ENCODE measurements at regions not wholly inside any gene's neighbourhood (a gene's known extent, or its start where the extent isn't known, plus 50 kb on each side); places are given as distances from the start of the nearest gene placed in this dataset.
"Not testable (repeated sequence)": the region's sequence is repeated elsewhere in the genome, so short reads cannot be mapped to it uniquely, and the experiment has no call there.

DNA sequence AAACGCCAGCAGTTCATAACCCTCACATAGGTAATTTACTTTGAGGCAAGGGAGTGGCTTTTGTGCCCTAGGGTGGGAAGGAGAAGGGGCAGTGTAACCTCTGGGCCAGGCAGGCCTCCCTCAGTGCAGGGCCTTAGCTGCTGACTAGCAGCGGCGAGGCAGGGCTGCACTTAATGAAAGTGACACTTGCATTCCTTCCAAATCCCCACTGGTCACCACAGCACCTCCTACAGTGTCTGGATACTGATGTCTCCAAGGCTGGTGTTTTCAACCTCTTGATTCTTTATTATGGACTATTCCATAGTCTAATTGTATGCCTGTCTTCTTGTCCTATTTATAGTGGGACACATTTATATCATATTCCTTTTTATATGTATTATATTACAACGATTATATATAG, 152.7 kb downstream of the LY86 start:
- DNase-seq (ENCODE audit: low read depth), result no peak
- H3K4me3 ChIP-seq (ENCODE audit: low read depth, low read length), result no peak overlapping the region
- TF ChIP-seq CTCF (IDR thresholded peaks at IDR 0.05; ENCODE audit: control insufficient read depth, extremely low read depth, insufficient read depth), result no peak

GRCh38 chr6:6742535-6742934, 154.0 kb downstream of the LY86 start:
- no peak for TF ChIP-seq CTCF (IDR thresholded peaks at IDR 0.05; ENCODE audit: control insufficient read depth, extremely low read depth, insufficient read depth)
- DNase-seq (ENCODE audit: low read depth), result no peak
- H3K4me3 ChIP-seq (ENCODE audit: low read depth, low read length), result no peak overlapping the region

GRCh38 chr6:6744551-6744950, 156.0 kb downstream of the LY86 start:
- no peak for DNase-seq (ENCODE audit: low read depth)
- H3K4me3 ChIP-seq (ENCODE audit: low read depth, low read length), result no peak overlapping the region
- no peak for TF ChIP-seq CTCF (IDR thresholded peaks at IDR 0.05; ENCODE audit: control insufficient read depth, extremely low read depth, insufficient read depth)

- not testable (repeated sequence) for DNase-seq (ENCODE audit: low read depth); H3K4me3 ChIP-seq (ENCODE audit: low read depth, low read length)
These were observed 157.3 kb downstream of the LY86 start for GRCh38 chr6:6745637-6746332.

DNA sequence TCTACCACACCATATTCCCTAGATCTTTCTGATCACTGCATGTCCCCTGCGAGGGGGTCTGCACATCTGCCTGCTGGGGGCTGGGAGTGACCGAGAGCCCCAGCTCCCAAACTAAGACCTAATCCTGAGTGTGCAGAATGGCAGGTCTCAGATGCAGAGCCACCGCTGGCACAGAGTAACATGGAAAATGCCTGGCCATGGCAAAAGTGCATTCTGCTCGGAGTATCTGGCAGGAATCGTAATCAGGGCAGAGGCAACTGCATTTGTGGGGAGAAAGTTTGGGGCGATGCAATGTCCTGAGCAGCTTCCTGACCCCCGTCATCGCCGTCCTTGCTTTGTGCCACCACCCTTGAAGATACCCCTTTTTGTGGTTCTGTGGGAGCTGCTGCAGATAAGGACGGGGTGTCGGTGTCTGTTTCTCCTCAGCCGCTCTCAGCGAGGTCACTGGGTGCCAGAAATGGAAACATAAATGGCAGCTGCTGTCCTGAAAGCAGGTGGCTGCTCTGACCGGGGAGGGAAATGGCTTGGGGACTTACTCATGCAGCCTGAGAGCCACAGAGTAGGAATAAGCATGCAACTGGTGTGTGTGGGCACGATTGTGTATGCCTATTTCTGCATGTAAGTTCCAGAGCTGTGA, 157.9 kb downstream of the LY86 start:
- DNase-seq (ENCODE audit: low read depth), result no peak
- no peak for TF ChIP-seq CTCF (IDR thresholded peaks at IDR 0.05; ENCODE audit: control insufficient read depth, extremely low read depth, insufficient read depth)
- H3K4me3 ChIP-seq (ENCODE audit: low read depth, low read length), result no peak overlapping the region

- no peak overlapping the region for H3K4me3 ChIP-seq (ENCODE audit: low read depth, low read length)
- no peak for DNase-seq (ENCODE audit: low read depth)
- TF ChIP-seq CTCF (IDR thresholded peaks at IDR 0.05; ENCODE audit: control insufficient read depth, extremely low read depth, insufficient read depth), result no peak
These were observed 158.4 kb downstream of the LY86 start for GRCh38 chr6:6746970-6747338.

- H3K4me3 ChIP-seq (ENCODE audit: low read depth, low read length), result no peak overlapping the region
- no peak for DNase-seq (ENCODE audit: low read depth)
- TF ChIP-seq CTCF (IDR thresholded peaks at IDR 0.05; ENCODE audit: control insufficient read depth, extremely low read depth, insufficient read depth), result no peak
These were observed 158.9 kb downstream of the LY86 start for GRCh38 chr6:6747371-6747770.

Data from LNCaP clone FGC (cell line).